ENCODE measurements at regions not wholly inside any gene's neighbourhood (a gene's known extent, or its start where the extent isn't known, plus 50 kb on each side); places are given as distances from the start of the nearest gene placed in this dataset.

DNA sequence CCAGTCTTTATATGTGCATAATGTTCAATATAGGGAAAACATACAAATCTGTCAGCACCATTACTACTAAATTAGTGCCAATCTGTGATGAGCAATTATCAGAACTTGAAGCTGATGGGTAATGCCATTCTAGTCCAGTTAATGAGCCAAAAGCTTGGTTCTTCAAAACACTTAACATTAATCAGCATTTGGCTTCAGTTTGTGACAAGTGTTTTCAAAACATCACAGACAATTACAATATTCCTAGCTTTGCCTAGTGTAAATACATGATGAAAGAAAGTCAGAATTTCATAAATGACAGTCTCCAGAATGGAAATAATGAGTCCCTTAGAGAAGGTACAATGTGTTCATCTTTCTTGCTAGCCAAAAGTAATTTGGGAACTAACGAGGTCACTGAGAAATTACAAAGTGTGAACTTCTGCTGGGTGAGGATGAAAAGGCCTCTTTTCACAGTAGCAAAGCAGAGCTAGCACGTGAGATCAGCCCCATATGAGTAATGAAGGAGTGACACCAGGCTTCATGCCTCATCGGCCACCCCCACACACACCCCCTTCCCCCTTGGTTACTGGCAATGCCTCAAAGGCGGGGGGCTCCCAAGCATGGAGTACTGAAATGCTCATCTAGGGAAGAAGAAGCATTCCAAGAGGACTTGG lies 180.6 kb upstream of the EEA1 start:
- Histone ChIP-seq H3K4me2 (ENCODE audit: unreplicated experiment) (peak overlapping the region; percentile 79), H3K9ac (no peak overlapping the region), H3K79me2 (ENCODE audit: insufficient read depth) (no peaks in the 10 kb centered on the region), H3K9me3 (ENCODE audit: low read depth) (no peaks in the 10 kb centered on the region), H3K36me3 (ENCODE audit: low read depth) (no peaks in the 10 kb centered on the region), H3K27me3 (replicated peaks; ENCODE audit: insufficient read depth) (no peaks in the 10 kb centered on the region), H3K27ac (peak overlapping the region; percentile 38; the same call in 1 of the 2 replicates), H3K9me2 (ENCODE audit: insufficient read depth) (no peaks in the 10 kb centered on the region), H3K4me3 (peak overlapping the region; percentile 31; the same call in 1 of the 2 replicates), H3F3A (ENCODE audit: insufficient read depth) (peaks cover 32% of the 10 kb centered on the region), H2AFZ (peak overlapping the region; percentile 33; the same call in 1 of the 2 replicates), H4K20me1 (ENCODE audit: insufficient read depth) (no peaks in the 10 kb centered on the region), H3K4me1 (ENCODE audit: insufficient read depth) (peaks cover 42% of the 10 kb centered on the region)
- DNase-seq, result peak; percentile 43
- no peak for TF ChIP-seq EZH2 (IDR thresholded peaks at IDR 0.05; ENCODE audit: insufficient read depth, poor library complexity, severe bottlenecking)
- TF ChIP-seq EZH2phosphoT487 (IDR thresholded peaks at IDR 0.05; ENCODE audit: insufficient read depth, low read depth), result no peak
- 27 to 28% methylated on average over 4 of the region's 4 CpGs for WGBS, 2 experiments (ENCODE audit: low coverage in 1 of 2, low lambda C conversion rate in 2 of 2, missing lambda C conversion rate in 2 of 2)
- in situ Hi-C loops (cut with MboI), result no loop called here

GRCh38 chr12:93111773-93112172 lies 182.7 kb upstream of the EEA1 start:
- Histone ChIP-seq H3K27ac (no peak overlapping the region), H3K9me3 (ENCODE audit: low read depth) (no peaks in the 10 kb centered on the region), H3K79me2 (ENCODE audit: insufficient read depth) (no peaks in the 10 kb centered on the region), H3F3A (ENCODE audit: insufficient read depth) (peaks cover 32% of the 10 kb centered on the region), H4K20me1 (ENCODE audit: insufficient read depth) (no peaks in the 10 kb centered on the region), H3K9me2 (ENCODE audit: insufficient read depth) (no peaks in the 10 kb centered on the region), H3K36me3 (ENCODE audit: low read depth) (no peaks in the 10 kb centered on the region), H2AFZ (no peak overlapping the region), H3K4me2 (ENCODE audit: unreplicated experiment) (no peak overlapping the region), H3K4me1 (ENCODE audit: insufficient read depth) (peaks cover 53% of the 10 kb centered on the region), H3K9ac (no peak overlapping the region), H3K4me3 (no peak overlapping the region), H3K27me3 (replicated peaks; ENCODE audit: insufficient read depth) (no peaks in the 10 kb centered on the region)
- in situ Hi-C loops (cut with MboI), result no loop called here
- TF ChIP-seq EZH2 (IDR thresholded peaks at IDR 0.05; ENCODE audit: insufficient read depth, poor library complexity, severe bottlenecking) (no peak), EZH2phosphoT487 (IDR thresholded peaks at IDR 0.05; ENCODE audit: insufficient read depth, low read depth) (no peak)
- WGBS, 2 experiments (ENCODE audit: low coverage in 1 of 2, low lambda C conversion rate in 2 of 2, missing lambda C conversion rate in 2 of 2), result 93 to 96% methylated on average over 2 of the region's 2 CpGs
- peak; percentile 43 for DNase-seq

- H3K9ac ChIP-seq, result no peak overlapping the region
- H3K27me3 ChIP-seq (replicated peaks; ENCODE audit: insufficient read depth), result no peaks in the 10 kb centered on the region
- H3K79me2 ChIP-seq (ENCODE audit: insufficient read depth), result no peaks in the 10 kb centered on the region
- WGBS, 2 experiments (ENCODE audit: low coverage in 1 of 2, low lambda C conversion rate in 2 of 2, missing lambda C conversion rate in 2 of 2), result 90 to 95% methylated on average over 2 of the region's 2 CpGs
- H2AFZ ChIP-seq, result peak overlapping the region; percentile 61
- TF ChIP-seq EZH2phosphoT487 (IDR thresholded peaks at IDR 0.05; ENCODE audit: insufficient read depth, low read depth), result no peak
- no peak for TF ChIP-seq EZH2 (IDR thresholded peaks at IDR 0.05; ENCODE audit: insufficient read depth, poor library complexity, severe bottlenecking)
- H3K4me2 ChIP-seq (ENCODE audit: unreplicated experiment), result peak overlapping the region; percentile 59
- H3K9me3 ChIP-seq (ENCODE audit: low read depth), result no peaks in the 10 kb centered on the region
- in situ Hi-C loops (cut with MboI), result no loop called here
- no peak overlapping the region; the same call in 1 of the 2 replicates for H3K4me3 ChIP-seq
- peak overlapping the region; percentile 11; the same call in 1 of the 2 replicates for H3K27ac ChIP-seq
- no peaks in the 10 kb centered on the region for H3K9me2 ChIP-seq (ENCODE audit: insufficient read depth)
- peaks cover 24% of the 10 kb centered on the region for H3F3A ChIP-seq (ENCODE audit: insufficient read depth)
- peak; percentile 57 for DNase-seq
- H3K4me1 ChIP-seq (ENCODE audit: insufficient read depth), result peaks cover 41% of the 10 kb centered on the region
- H4K20me1 ChIP-seq (ENCODE audit: insufficient read depth), result no peaks in the 10 kb centered on the region
- no peaks in the 10 kb centered on the region for H3K36me3 ChIP-seq (ENCODE audit: low read depth)
These were observed 184.4 kb upstream of the EEA1 start for GRCh38 chr12:93113317-93114006.

- Histone ChIP-seq H3K9me2 (ENCODE audit: insufficient read depth) (no peaks in the 10 kb centered on the region), H3K9ac (no peak overlapping the region), H3K4me1 (ENCODE audit: insufficient read depth) (peaks cover 24% of the 10 kb centered on the region), H2AFZ (no peak overlapping the region; the same call in 1 of the 2 replicates), H3K36me3 (ENCODE audit: low read depth) (no peaks in the 10 kb centered on the region), H3K79me2 (ENCODE audit: insufficient read depth) (no peaks in the 10 kb centered on the region), H3K4me2 (ENCODE audit: unreplicated experiment) (peak overlapping the region; percentile 53), H3K4me3 (no peak overlapping the region), H3K9me3 (ENCODE audit: low read depth) (no peaks in the 10 kb centered on the region), H3K27ac (no peak overlapping the region), H4K20me1 (ENCODE audit: insufficient read depth) (no peaks in the 10 kb centered on the region), H3F3A (ENCODE audit: insufficient read depth) (0 out of 2 replicates have a peak, but pooled peaks cover 11% of the 10 kb centered on the region), H3K27me3 (replicated peaks; ENCODE audit: insufficient read depth) (no peaks in the 10 kb centered on the region)
- in situ Hi-C loops (cut with MboI), result no loop called here
- TF ChIP-seq EZH2 (IDR thresholded peaks at IDR 0.05; ENCODE audit: insufficient read depth, poor library complexity, severe bottlenecking) (no peak), EZH2phosphoT487 (IDR thresholded peaks at IDR 0.05; ENCODE audit: insufficient read depth, low read depth) (no peak)
- 52 to 59% methylated on average over 6 of the region's 6 CpGs for WGBS, 2 experiments (ENCODE audit: low coverage in 1 of 2, low lambda C conversion rate in 2 of 2, missing lambda C conversion rate in 2 of 2)
- DNase-seq, result peak; percentile 47
These were observed 186.1 kb upstream of the EEA1 start for GRCh38 chr12:93115198-93115601.
